T-cell (primary cell): ENCODE measurements at regions not wholly inside any gene's neighbourhood (a gene's known extent, or its start where the extent isn't known, plus 50 kb on each side); places are given as distances from the start of the nearest gene placed in this dataset.

Experiments used
- ATAC-seq, 4 experiments: fragments of 200-7000 bp in 3 of 4; fragments of 150-1000 bp in 1 of 4; cut with Tn5 transposase; replicated peaks in 1 of 4; 1 replicate in 3 of 4; 2 replicates in 1 of 4; pipeline ENCODE4 v1.10.0; 2021; ENCODE audit warnings: moderate library complexity in 3 of 4, mild to moderate bottlenecking in 2 of 4, moderate number of reproducible peaks in 1 of 4
- CTCF ChIA-PET, 2 donors: fragments of 300-600 bp; sonication (Branson Sonifier 250); formaldehyde crosslinking; loops; one replicate each; lab custom pipeline; 2022; ENCODE audit warnings: antibody characterized with exemption in 2 of 2; lab: Charles Lee
- POLR2A ChIA-PET, 2 donors: fragments of 300-600 bp; sonication (Branson Sonifier 250); formaldehyde crosslinking; loops; one replicate each; lab custom pipeline; 2022; ENCODE audit warnings: antibody characterized with exemption in 2 of 2; lab: Charles Lee
- DNase-seq, 35 experiments: peaks; one replicate each; pipeline versions ENCODE4 v3.0.0 to v3.0.0-alpha.2; 2013 to 2023
- H3K27ac ChIP-seq: one replicate; pipeline ENCODE4 v1.5.1; 2013; ENCODE audit warnings: low read length
- H3K27me3 ChIP-seq, 2 experiments: replicated peaks in 1 of 2; 1 replicate in 1 of 2; 2 replicates in 1 of 2; pipeline versions ENCODE4 v1.6.1 to v1.7.0; 2013; ENCODE audit warnings: low read length in 1 of 2, mixed read lengths in 1 of 2; ENCODE audit not compliant: control insufficient read depth in 2 of 2, insufficient read depth in 2 of 2; ENCODE audit errors: extremely low read depth in 1 of 2
- H3K36me3 ChIP-seq, 2 donors: 1 replicate in 1 of 2; 2 replicates in 1 of 2; pipeline versions ENCODE4 v1.6.1 to v1.7.0; 2013; ENCODE audit warnings: low read length in 1 of 2; ENCODE audit not compliant: control insufficient read depth in 2 of 2, insufficient read depth in 1 of 2; ENCODE audit errors: extremely low read depth in 1 of 2
- H3K4me1 ChIP-seq, 2 experiments: 1 replicate in 1 of 2; 2 replicates in 1 of 2; pipeline versions ENCODE4 v1.6.1 to v1.7.0; 2013; ENCODE audit warnings: low read length in 2 of 2, mixed read lengths in 1 of 2; ENCODE audit not compliant: insufficient read depth in 2 of 2, control insufficient read depth in 1 of 2; ENCODE audit errors: extremely low read depth in 1 of 2
- H3K4me3 ChIP-seq, 2 donors: 1 replicate in 1 of 2; 2 replicates in 1 of 2; pipeline versions ENCODE4 v1.5.1 to v1.7.0; 2013; ENCODE audit warnings: mild to moderate bottlenecking in 2 of 2, low read length in 1 of 2, moderate library complexity in 1 of 2; ENCODE audit not compliant: control insufficient read depth in 1 of 2; ENCODE audit errors: extremely low read depth in 1 of 2
- H3K9me3 ChIP-seq: 2 replicates; pipeline ENCODE4 v1.7.0; 2013
- H3K27ac Mint-ChIP-seq, 2 donors: one replicate each; pipeline ENCODE4 v1.8.0; 2020 to 2021; ENCODE audit warnings: mild to moderate bottlenecking in 2 of 2, mixed read lengths in 2 of 2
- H3K27me3 Mint-ChIP-seq, 2 donors: one replicate each; pipeline ENCODE4 v1.8.0; 2021 to 2022; ENCODE audit warnings: mixed read lengths in 2 of 2
- H3K36me3 Mint-ChIP-seq: one replicate; pipeline ENCODE4 v1.8.0; 2021; ENCODE audit warnings: mixed read lengths
- H3K4me1 Mint-ChIP-seq, 3 donors: one replicate each; pipeline ENCODE4 v1.8.0; 2020 to 2022; ENCODE audit warnings: mixed read lengths in 3 of 3, mild to moderate bottlenecking in 1 of 3
- H3K4me3 Mint-ChIP-seq, 3 donors: one replicate each; pipeline ENCODE4 v1.8.0; 2020 to 2022; ENCODE audit warnings: mild to moderate bottlenecking in 3 of 3, mixed read lengths in 3 of 3, moderate library complexity in 3 of 3
- H3K9me3 Mint-ChIP-seq, 3 donors: one replicate each; pipeline ENCODE4 v1.8.0; 2020 to 2022; ENCODE audit warnings: mixed read lengths in 3 of 3
- WGBS: methylation state at CpG from one replicate; pipeline ENCODE4 v1.1.5; 2013; ENCODE audit warnings: missing lambda C conversion rate; ENCODE audit not compliant: insufficient coverage; 5-methylcytosine and 5-hydroxymethylcytosine counted together

DNA sequence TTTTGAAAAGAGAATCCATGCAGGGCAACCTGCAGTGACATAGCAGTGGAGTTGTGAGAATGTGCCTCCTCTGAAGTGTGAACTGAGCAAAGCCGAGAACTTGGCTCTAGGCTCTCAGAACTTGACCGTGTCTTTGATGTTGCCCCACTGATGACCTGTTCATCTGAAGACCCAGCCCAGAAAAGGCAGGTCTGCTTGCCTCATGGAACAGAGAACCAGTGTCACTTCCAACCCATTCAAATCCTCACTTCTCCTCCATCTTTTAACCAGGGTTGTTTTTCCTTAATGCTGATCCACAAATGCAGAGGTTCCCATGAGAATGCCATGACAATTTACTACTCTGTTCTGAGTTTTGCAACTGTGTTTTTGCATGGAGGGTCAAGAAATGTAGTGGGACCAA, 155.4 kb downstream of the MED10 start:
- H3K9me3 ChIP-seq, result no peaks in the 10 kb centered on the region
- ChIA-PET CTCF (no interaction called here), POLR2A (no interaction called here)
- ATAC-seq, result no peak
- H3K4me3 ChIP-seq, result no peak overlapping the region
- no peaks in the 10 kb centered on the region for H3K36me3 Mint-ChIP-seq
- no peak overlapping the region for H3K27ac Mint-ChIP-seq
- WGBS, result 95% methylated on average over 2 of the region's 2 CpGs
- H3K9me3 Mint-ChIP-seq, result peaks cover 0 to 4% (median 0%) of the 10 kb centered on the region in 3 donors
- H3K4me1 ChIP-seq, result no peaks in the 10 kb centered on the region
- no peak for DNase-seq
- H3K27me3 ChIP-seq, result peaks cover 0 to 15% of the 10 kb centered on the region in 2 experiments
- H3K4me3 Mint-ChIP-seq, result no peak overlapping the region
- no peaks in the 10 kb centered on the region for H3K4me1 Mint-ChIP-seq
- H3K27me3 Mint-ChIP-seq, result peaks cover 4 to 8% of the 10 kb centered on the region in 2 donors
- no peak overlapping the region for H3K27ac ChIP-seq
- no peaks in the 10 kb centered on the region for H3K36me3 ChIP-seq

DNA sequence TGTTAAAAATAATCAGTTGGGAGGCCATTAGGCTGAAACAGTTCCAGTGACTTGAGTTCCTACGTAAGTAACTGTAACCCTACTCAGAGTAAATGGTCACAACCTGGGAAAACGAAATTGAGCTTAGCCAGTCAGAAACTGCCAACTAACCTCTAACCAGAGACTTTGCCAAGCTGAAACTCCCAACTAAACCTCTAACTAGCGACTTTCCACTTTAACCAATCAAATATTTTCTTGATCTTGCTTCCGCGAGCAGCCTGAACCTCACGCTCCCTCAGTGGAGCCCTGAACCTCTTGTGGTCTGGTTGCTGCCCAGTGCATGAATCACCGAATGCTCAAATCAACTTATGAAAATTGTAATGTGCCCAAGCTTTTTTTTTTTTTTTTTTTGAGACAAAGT, 156.2 kb downstream of the MED10 start:
- Mint-ChIP-seq H3K9me3 (peaks cover 0 to 4% (median 0%) of the 10 kb centered on the region in 3 donors), H3K27me3 (peaks cover 3 to 8% of the 10 kb centered on the region in 2 donors), H3K4me1 (no peaks in the 10 kb centered on the region), H3K36me3 (no peaks in the 10 kb centered on the region), H3K4me3 (no peak overlapping the region), H3K27ac (no peak overlapping the region)
- Histone ChIP-seq H3K9me3 (no peaks in the 10 kb centered on the region), H3K27ac (no peak overlapping the region), H3K27me3 (peaks cover 0 to 17% of the 10 kb centered on the region in 2 experiments), H3K36me3 (no peaks in the 10 kb centered on the region), H3K4me3 (no peak overlapping the region), H3K4me1 (no peaks in the 10 kb centered on the region)
- WGBS, result 60% methylated on average over 2 of the region's 7 CpGs
- ChIA-PET CTCF (interaction anchor here in 1 of 2 donors (0.5 kb wide), 1 partner anchor 242 kb away, joined by 3 read pairs; no protein-coding TSS in a partner anchor), POLR2A (no interaction called here)
- no peak for DNase-seq
- no peak for ATAC-seq

GRCh38 chr5:6221141-6221626, 157.2 kb downstream of the MED10 start:
- no peak overlapping the region for H3K27ac Mint-ChIP-seq

DNA sequence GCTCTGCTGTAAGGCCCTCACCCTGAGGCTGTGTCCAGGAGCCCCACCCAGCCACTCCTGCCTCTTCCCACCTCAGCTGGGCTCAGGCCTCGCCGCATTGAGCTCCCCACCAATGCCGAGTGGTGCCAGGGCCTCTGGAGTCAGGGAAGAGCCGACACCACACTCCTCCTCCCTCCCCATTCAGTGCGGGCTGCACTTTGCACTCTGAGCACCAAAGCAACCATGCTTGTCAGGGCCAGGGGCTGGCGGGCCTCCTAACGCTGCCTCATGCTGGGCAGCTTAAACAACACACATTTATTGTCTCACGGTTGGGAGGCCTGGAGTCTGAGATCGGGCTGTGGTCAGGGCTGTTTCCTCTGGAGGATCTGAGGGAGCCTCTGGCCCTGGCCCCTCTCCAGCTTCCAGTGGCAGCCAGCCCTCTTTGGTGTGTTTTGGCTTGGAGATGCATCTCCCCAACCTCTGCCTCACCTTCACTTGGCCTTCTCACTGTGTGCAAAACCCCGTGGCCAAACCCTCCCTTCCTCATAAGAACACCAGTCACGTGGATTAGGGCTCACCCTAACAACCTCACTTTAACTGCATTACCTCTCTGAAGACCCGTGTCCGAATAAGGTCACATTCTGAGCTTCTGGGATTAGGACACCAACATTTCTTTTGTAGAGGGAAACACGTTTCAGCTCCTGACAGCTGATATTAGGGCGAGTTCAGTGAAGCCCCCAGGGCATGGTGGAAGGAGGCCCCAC, 157.8 kb downstream of the MED10 start:
- Histone ChIP-seq H3K27me3 (peaks cover 0 to 26% of the 10 kb centered on the region in 2 experiments), H3K4me3 (no peak overlapping the region), H3K27ac (no peak overlapping the region), H3K36me3 (no peaks in the 10 kb centered on the region), H3K4me1 (no peaks in the 10 kb centered on the region), H3K9me3 (no peaks in the 10 kb centered on the region)
- no peak for DNase-seq
- Mint-ChIP-seq H3K36me3 (no peaks in the 10 kb centered on the region), H3K4me1 (no peaks in the 10 kb centered on the region), H3K4me3 (no peak overlapping the region), H3K27me3 (peaks cover 3 to 8% of the 10 kb centered on the region in 2 donors), H3K27ac (no peak overlapping the region), H3K9me3 (peaks cover 0 to 4% (median 0%) of the 10 kb centered on the region in 3 donors)
- no peak for ATAC-seq
- POLR2A ChIA-PET, result no interaction called here
- CTCF ChIA-PET, result no interaction called here
- 52% methylated on average over 12 of the region's 15 CpGs for WGBS

More at GRCh38 chr5:6221141-6221626, 157.2 kb downstream of the MED10 start:
- Mint-ChIP-seq H3K4me3 (no peak overlapping the region), H3K27me3 (peaks cover 3 to 8% of the 10 kb centered on the region in 2 donors), H3K36me3 (no peaks in the 10 kb centered on the region), H3K9me3 (peaks cover 0 to 4% (median 0%) of the 10 kb centered on the region in 3 donors), H3K4me1 (no peaks in the 10 kb centered on the region)
- DNase-seq (no peak), ATAC-seq (no peak)
- Histone ChIP-seq H3K4me1 (no peaks in the 10 kb centered on the region), H3K9me3 (no peaks in the 10 kb centered on the region), H3K27ac (no peak overlapping the region), H3K36me3 (no peaks in the 10 kb centered on the region), H3K27me3 (peaks cover 0 to 21% of the 10 kb centered on the region in 2 experiments), H3K4me3 (no peak overlapping the region)
- WGBS, result 84% methylated on average over 6 of the region's 6 CpGs
- CTCF ChIA-PET, result no interaction called here
- POLR2A ChIA-PET, result no interaction called here

- Mint-ChIP-seq H3K27ac (no peak overlapping the region), H3K9me3 (peaks cover 0 to 7% (median 0%) of the 10 kb centered on the region in 3 donors), H3K4me3 (no peak overlapping the region), H3K36me3 (no peaks in the 10 kb centered on the region), H3K4me1 (no peaks in the 10 kb centered on the region), H3K27me3 (peaks cover 3 to 8% of the 10 kb centered on the region in 2 donors)
- Histone ChIP-seq H3K36me3 (no peaks in the 10 kb centered on the region), H3K9me3 (no peaks in the 10 kb centered on the region), H3K27me3 (peaks cover 0 to 26% of the 10 kb centered on the region in 2 experiments), H3K4me3 (no peak overlapping the region), H3K4me1 (no peaks in the 10 kb centered on the region), H3K27ac (no peak overlapping the region)
- ChIA-PET POLR2A (no interaction called here), CTCF (no interaction called here)
- 58% methylated on average over 5 of the region's 6 CpGs for WGBS
- ATAC-seq (no peak), DNase-seq (no peak)
These were observed 159.8 kb downstream of the MED10 start for GRCh38 chr5:6218517-6218916.

GRCh38 chr5:6218116-6218515, 160.2 kb downstream of the MED10 start:
- no peak overlapping the region for H3K4me3 ChIP-seq
- no peak for DNase-seq
- Mint-ChIP-seq H3K9me3 (peaks cover 0 to 4% (median 0%) of the 10 kb centered on the region in 3 donors), H3K36me3 (no peaks in the 10 kb centered on the region), H3K27ac (no peak overlapping the region), H3K4me1 (no peaks in the 10 kb centered on the region), H3K27me3 (peaks cover 3 to 8% of the 10 kb centered on the region in 2 donors), H3K4me3 (no peak overlapping the region)
- H3K27ac ChIP-seq, result no peak overlapping the region
- ChIA-PET CTCF (no interaction called here), POLR2A (no interaction called here)
- H3K9me3 ChIP-seq, result no peaks in the 10 kb centered on the region
- peaks cover 0 to 26% of the 10 kb centered on the region in 2 experiments for H3K27me3 ChIP-seq
- WGBS, result 83% methylated on average over 5 of the region's 7 CpGs
- no peak for ATAC-seq
- H3K4me1 ChIP-seq, result no peaks in the 10 kb centered on the region
- no peaks in the 10 kb centered on the region for H3K36me3 ChIP-seq
